H1 (cell line): ENCODE measurements at regions not wholly inside any gene's neighbourhood (a gene's known extent, or its start where the extent isn't known, plus 50 kb on each side); places are given as distances from the start of the nearest gene placed in this dataset.

Source experiments
- BACH1 ChIP-seq: IDR thresholded peaks from 2 replicates; pipeline ENCODE4 v1.6.1; 2012; ENCODE audit warnings: low read length, improper control_type of control experiment
- CTBP2 ChIP-seq: IDR thresholded peaks from 2 replicates; pipeline ENCODE4 v1.7.0; 2011; ENCODE audit warnings: borderline replicate concordance, mild to moderate bottlenecking, moderate library complexity, mixed read lengths, low read length; ENCODE audit not compliant: insufficient read depth, insufficient read length
- CTCF ChIP-seq, 3 experiments: IDR thresholded peaks; 1 replicate in 2 of 3; 2 replicates in 1 of 3; pipeline versions ENCODE4 v1.5.1 to v1.6.1; 2011; ENCODE audit warnings: low read length in 3 of 3, mild to moderate bottlenecking in 3 of 3, inconsistent platforms in 2 of 3, low read depth in 1 of 3, moderate library complexity in 1 of 3; ENCODE audit not compliant: insufficient read depth in 1 of 3; ENCODE audit errors: control extremely low read depth in 1 of 3
- JUN ChIP-seq: IDR thresholded peaks from 2 replicates; pipeline ENCODE4 v1.6.1; 2011; ENCODE audit warnings: low read depth, mild to moderate bottlenecking, improper control_type of control experiment, low read length
- JUND ChIP-seq: IDR thresholded peaks from 2 replicates; pipeline ENCODE4 v1.6.1; 2011; ENCODE audit warnings: mild to moderate bottlenecking, improper control_type of control experiment, low read length
- KDM1A ChIP-seq: fragments of 200-600, 300-600 bp; sonication (generic); IDR thresholded peaks from 2 replicates; pipeline ENCODE4 v1.7.1; 2016; ENCODE audit warnings: mild to moderate bottlenecking, low read length, borderline replicate concordance
- KDM5A ChIP-seq: fragments of 200-600 bp; IDR thresholded peaks from 2 replicates; pipeline ENCODE4 v1.7.1; 2012; ENCODE audit warnings: mild to moderate bottlenecking, low read length, inconsistent platforms, mixed read lengths
- MAX ChIP-seq: IDR thresholded peaks from 2 replicates; pipeline ENCODE4 v1.6.1; 2012; ENCODE audit warnings: inconsistent platforms
- SP4 ChIP-seq: IDR thresholded peaks from 2 replicates; pipeline ENCODE4 v1.6.1; 2012; ENCODE audit warnings: low read length, inconsistent platforms
- TCF12 ChIP-seq: IDR thresholded peaks from 2 replicates; pipeline ENCODE4 v1.6.1; 2011; ENCODE audit warnings: low read depth, mild to moderate bottlenecking, low read length
- TF ChIP-seq, protein P1 (sequence below): IDR thresholded peaks from 2 replicates; pipeline ENCODE4 v1.6.1; 2012; ENCODE audit warnings: low read length, inconsistent platforms

- TF ChIP-seq CTBP2 (no peak), JUND (no peak), BACH1 (no peak), JUN (no peak), MAX (no peak), KDM1A (no peak), SP4 (no peak), TCF12 (no peak), CTCF (IDR thresholded peaks at IDR 0.05; ENCODE audit: control extremely low read depth in 1 of 3, insufficient read depth in 1 of 3, low read depth in 1 of 3, low read length in 3 of 3) (no peak), KDM5A (no peak)
- TF ChIP-seq, protein P1, sequence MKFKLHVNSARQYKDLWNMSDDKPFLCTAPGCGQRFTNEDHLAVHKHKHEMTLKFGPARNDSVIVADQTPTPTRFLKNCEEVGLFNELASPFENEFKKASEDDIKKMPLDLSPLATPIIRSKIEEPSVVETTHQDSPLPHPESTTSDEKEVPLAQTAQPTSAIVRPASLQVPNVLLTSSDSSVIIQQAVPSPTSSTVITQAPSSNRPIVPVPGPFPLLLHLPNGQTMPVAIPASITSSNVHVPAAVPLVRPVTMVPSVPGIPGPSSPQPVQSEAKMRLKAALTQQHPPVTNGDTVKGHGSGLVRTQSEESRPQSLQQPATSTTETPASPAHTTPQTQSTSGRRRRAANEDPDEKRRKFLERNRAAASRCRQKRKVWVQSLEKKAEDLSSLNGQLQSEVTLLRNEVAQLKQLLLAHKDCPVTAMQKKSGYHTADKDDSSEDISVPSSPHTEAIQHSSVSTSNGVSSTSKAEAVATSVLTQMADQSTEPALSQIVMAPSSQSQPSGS, result no peak
- TF ChIP-seq, all 59 proteins: peak for 0
Observed at GRCh38 chr13:25034173-25034572, 61.8 kb upstream of the PABPC3 start (continued).
